OCI-LY3 (cell line): ENCODE measurements at regions not wholly inside any gene's neighbourhood (a gene's known extent, or its start where the extent isn't known, plus 50 kb on each side); places are given as distances from the start of the nearest gene placed in this dataset.
"Not testable (repeated sequence)": the region's sequence is repeated elsewhere in the genome, so short reads cannot be mapped to it uniquely, and the experiment has no call there.

Experiments
- H2AFZ ChIP-seq: fragments of 200-600, 300-600 bp; shearing (Covaris generic); 2 replicates; pipeline ENCODE4 v1.6.0; 2014; ENCODE audit warnings: antibody characterized with exemption, low read depth, low read length
- H3K27ac ChIP-seq: fragments of 200-600, 300-600 bp; sonication (generic); 2 replicates; pipeline ENCODE4 v1.5.1; 2014; ENCODE audit warnings: mild to moderate bottlenecking, low read length, moderate library complexity, mixed read lengths
- H3K27me3 ChIP-seq: fragments of 200-600, 300-600 bp; sonication (generic); 2 replicates; pipeline ENCODE4 v1.6.1; 2014; ENCODE audit warnings: low read depth, low read length, mixed read lengths
- H3K36me3 ChIP-seq: fragments of 200-600, 300-600 bp; sonication (generic); replicated peaks from 2 replicates; pipeline ENCODE3; 2014; ENCODE audit warnings: low read depth, low read length, mixed read lengths
- H3K4me1 ChIP-seq: fragments of 300-600, 200-600 bp; sonication (generic); 2 replicates; pipeline ENCODE4 v1.6.1; 2014; ENCODE audit warnings: low read length, mixed read lengths
- H3K4me2 ChIP-seq: fragments of 200-600, 300-600 bp; sonication (generic); 2 replicates; pipeline ENCODE4 v1.6.1; 2014; ENCODE audit warnings: low read length, mixed read lengths
- H3K4me3 ChIP-seq: fragments of 300-600, 200-600 bp; sonication (generic); 2 replicates; pipeline ENCODE4 v1.5.1; 2014; ENCODE audit warnings: antibody characterized with exemption, mild to moderate bottlenecking, low read length, moderate library complexity
- H3K79me2 ChIP-seq: fragments of 300-600, 200-600 bp; shearing (Covaris generic); 2 replicates; pipeline ENCODE4 v1.6.1; 2014; ENCODE audit warnings: mild to moderate bottlenecking, low read length, mixed read lengths
- H3K9ac ChIP-seq: fragments of 300-600, 200-600 bp; shearing (Covaris generic); 2 replicates; pipeline ENCODE4 v1.6.0; 2014; ENCODE audit warnings: mild to moderate bottlenecking, low read length, moderate library complexity
- H3K9me3 ChIP-seq: fragments of 200-600, 300-600 bp; shearing (Covaris generic); 2 replicates; pipeline ENCODE4 v1.6.1; 2014; ENCODE audit warnings: low read length, mixed read lengths; ENCODE audit not compliant: insufficient read depth
- H4K20me1 ChIP-seq: fragments of 200-600, 300-600 bp; sonication (generic); 2 replicates; pipeline ENCODE4 v1.6.1; 2016; ENCODE audit warnings: low read length, mixed read lengths; ENCODE audit not compliant: insufficient read depth
- EZH2phosphoT487 ChIP-seq: fragments of 200-600 bp; shearing (Covaris generic); IDR thresholded peaks from 2 replicates; pipeline ENCODE4 v1.6.1; 2018; ENCODE audit warnings: antibody characterized with exemption, mixed run types, low read depth
- TF ChIP-seq, protein P1 (sequence below): fragments of 200-600, 300-600 bp; sonication (generic); IDR thresholded peaks from 2 replicates; pipeline ENCODE4 v1.5.1; 2014; ENCODE audit warnings: antibody characterized with exemption, low read length, low read depth

DNA sequence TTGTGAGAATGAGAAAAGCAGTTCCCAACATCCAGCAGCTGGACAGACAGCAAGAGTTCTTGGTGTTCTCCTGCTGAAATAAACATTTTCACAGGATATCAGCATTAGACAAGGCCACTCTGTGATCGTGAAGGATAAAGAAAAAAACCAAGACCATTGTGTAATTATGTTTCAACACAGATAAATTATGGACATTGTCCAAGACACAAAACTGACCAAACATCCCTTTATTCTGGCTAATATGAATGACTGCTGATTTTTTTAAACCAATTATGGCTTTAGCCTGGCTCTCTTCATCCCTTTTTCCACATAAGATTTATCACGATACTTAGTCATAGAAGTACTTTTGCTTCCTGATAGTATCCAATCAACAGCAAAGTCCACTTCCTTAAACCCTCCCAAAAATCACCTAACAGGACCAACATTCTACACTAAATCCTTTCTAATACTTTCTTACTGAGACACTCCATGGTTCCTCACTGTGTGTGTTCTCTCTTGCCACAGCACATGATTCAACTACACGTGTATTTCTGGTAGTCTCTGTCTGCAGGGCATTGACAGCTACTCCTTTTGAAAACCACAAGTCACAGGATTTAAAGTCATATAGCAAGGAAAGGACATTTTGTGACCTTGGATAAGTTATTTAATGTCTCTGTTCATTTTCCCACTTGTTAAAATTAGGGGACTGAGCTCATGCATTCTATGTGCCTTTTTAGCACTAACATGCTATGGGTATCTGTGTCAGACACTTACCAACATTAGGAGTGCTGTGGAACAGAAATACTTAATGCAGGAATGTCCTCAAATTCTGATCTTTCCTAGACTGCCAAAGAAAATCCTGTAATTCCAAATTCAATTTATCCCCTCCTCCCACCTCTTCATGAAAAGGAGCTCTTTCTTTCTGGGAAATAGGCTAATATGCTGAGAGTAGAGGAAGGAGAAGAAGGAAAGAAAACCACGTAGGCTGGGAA lies 137.2 kb upstream of the PGRMC2 start:
- no peaks in the 10 kb centered on the region for H3K36me3 ChIP-seq
- no peak for TF ChIP-seq EZH2phosphoT487
- TF ChIP-seq, protein P1, sequence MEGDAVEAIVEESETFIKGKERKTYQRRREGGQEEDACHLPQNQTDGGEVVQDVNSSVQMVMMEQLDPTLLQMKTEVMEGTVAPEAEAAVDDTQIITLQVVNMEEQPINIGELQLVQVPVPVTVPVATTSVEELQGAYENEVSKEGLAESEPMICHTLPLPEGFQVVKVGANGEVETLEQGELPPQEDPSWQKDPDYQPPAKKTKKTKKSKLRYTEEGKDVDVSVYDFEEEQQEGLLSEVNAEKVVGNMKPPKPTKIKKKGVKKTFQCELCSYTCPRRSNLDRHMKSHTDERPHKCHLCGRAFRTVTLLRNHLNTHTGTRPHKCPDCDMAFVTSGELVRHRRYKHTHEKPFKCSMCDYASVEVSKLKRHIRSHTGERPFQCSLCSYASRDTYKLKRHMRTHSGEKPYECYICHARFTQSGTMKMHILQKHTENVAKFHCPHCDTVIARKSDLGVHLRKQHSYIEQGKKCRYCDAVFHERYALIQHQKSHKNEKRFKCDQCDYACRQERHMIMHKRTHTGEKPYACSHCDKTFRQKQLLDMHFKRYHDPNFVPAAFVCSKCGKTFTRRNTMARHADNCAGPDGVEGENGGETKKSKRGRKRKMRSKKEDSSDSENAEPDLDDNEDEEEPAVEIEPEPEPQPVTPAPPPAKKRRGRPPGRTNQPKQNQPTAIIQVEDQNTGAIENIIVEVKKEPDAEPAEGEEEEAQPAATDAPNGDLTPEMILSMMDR: no peak
- no peak overlapping the region for H2AFZ ChIP-seq
- H3K79me2 ChIP-seq: no peaks in the 10 kb centered on the region
- H3K9me3 ChIP-seq: no peaks in the 10 kb centered on the region
- H3K4me3 ChIP-seq: no peak overlapping the region
- no peak overlapping the region for H3K9ac ChIP-seq
- H3K4me2 ChIP-seq: no peak overlapping the region
- H3K27me3 ChIP-seq: no peaks in the 10 kb centered on the region
- no peaks in the 10 kb centered on the region for H4K20me1 ChIP-seq
- H3K27ac ChIP-seq: no peak overlapping the region
- peaks cover 3% of the 10 kb centered on the region; the same call in 1 of the 2 replicates for H3K4me1 ChIP-seq

DNA sequence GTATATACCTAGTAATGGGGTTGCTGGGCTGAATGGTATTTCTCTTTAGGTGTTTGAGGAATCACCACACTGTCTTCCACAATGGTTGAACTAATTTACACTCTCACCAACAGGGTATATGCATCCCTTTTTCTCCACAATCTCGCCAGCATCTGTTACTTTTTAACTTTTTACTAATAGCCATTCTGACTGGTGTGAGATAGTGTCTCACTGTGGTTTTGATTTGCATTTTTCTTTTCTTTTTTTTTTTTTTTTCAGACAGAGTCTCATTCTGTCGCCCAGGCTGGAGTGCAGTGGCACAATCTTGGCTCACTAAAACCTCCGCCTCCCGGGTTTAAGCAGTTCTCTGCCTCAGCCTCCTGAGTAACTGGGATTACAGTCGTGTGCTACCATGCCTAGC lies 134.7 kb upstream of the PGRMC2 start:
- H3K4me3 ChIP-seq, H3K4me2 ChIP-seq, H3K36me3 ChIP-seq, H3K27ac ChIP-seq, H4K20me1 ChIP-seq, H3K9me3 ChIP-seq, H3K79me2 ChIP-seq, H2AFZ ChIP-seq, H3K9ac ChIP-seq, H3K4me1 ChIP-seq, H3K27me3 ChIP-seq: not testable (repeated sequence)

DNA sequence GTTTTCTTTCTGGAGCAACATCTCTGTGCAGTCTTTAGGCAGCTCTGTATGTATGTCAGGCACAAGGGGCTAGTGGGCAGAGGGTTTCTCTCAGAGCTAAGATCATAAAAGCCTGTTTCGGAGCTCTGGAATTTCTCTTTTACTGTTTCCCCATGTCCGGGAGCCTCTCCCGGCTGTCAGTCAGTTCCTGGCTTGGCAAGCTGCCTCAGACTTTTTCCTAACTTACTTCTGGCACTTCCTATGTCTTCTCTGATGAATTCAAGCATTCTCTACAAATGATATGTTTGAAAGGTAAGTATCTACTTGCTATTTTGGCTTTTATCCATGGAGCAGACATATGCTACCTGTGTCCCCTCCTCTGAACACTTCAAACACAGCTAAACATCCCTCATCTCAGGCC lies 129.3 kb upstream of the PGRMC2 start:
- Histone ChIP-seq H3K79me2 (no peaks in the 10 kb centered on the region), H3K4me2 (no peak overlapping the region), H2AFZ (no peak overlapping the region), H3K9ac (no peak overlapping the region), H4K20me1 (no peaks in the 10 kb centered on the region), H3K36me3 (no peaks in the 10 kb centered on the region), H3K4me3 (no peak overlapping the region), H3K4me1 (no peaks in the 10 kb centered on the region), H3K27me3 (no peaks in the 10 kb centered on the region), H3K9me3 (no peaks in the 10 kb centered on the region), H3K27ac (no peak overlapping the region)
- TF ChIP-seq, protein P1: no peak
- TF ChIP-seq EZH2phosphoT487: no peak

DNA sequence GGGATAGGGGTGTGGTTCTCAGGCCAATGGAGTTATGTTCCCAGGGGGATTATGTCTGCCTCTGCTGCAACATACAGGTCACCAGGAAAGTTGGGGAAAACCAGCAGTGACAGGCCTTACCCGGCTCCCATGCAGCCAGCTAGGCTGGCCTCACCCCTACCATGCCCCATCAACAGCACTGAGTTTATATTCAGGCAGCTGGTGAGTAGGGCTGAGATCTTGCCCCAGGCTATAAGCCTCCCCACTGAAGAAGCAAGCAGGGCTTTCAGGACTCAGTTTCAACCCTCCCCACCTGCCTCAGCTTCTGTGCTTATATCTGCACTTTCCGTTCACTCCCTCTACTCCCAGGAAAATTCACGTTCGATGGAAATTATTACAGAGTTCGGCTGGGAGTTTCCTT lies 122.4 kb upstream of the PGRMC2 start:
- H3K9ac ChIP-seq: no peak overlapping the region
- no peak overlapping the region for H2AFZ ChIP-seq
- TF ChIP-seq, protein P1: no peak
- no peak for TF ChIP-seq EZH2phosphoT487
- no peak overlapping the region for H3K4me2 ChIP-seq
- H3K79me2 ChIP-seq: no peaks in the 10 kb centered on the region
- H3K9me3 ChIP-seq: no peaks in the 10 kb centered on the region
- H3K4me3 ChIP-seq: no peak overlapping the region
- H3K36me3 ChIP-seq: no peaks in the 10 kb centered on the region
- H4K20me1 ChIP-seq: no peaks in the 10 kb centered on the region
- no peaks in the 10 kb centered on the region for H3K27me3 ChIP-seq
- H3K27ac ChIP-seq: no peak overlapping the region
- H3K4me1 ChIP-seq: no peaks in the 10 kb centered on the region
